Immature natural killer cell (primary cell): ENCODE measurements at regions not wholly inside any gene's neighbourhood (a gene's known extent, or its start where the extent isn't known, plus 50 kb on each side); places are given as distances from the start of the nearest gene placed in this dataset.

Source experiments
- DNase-seq, 3 donors: peaks; one replicate each; pipeline ENCODE4 v3.0.0; 2022; ENCODE audit warnings: mixed read lengths in 1 of 3
- H3K27ac Mint-ChIP-seq, 6 donors: one replicate each; pipeline ENCODE4 v1.8.0; 2020; ENCODE audit warnings: mixed read lengths in 6 of 6, mild to moderate bottlenecking in 5 of 6, inconsistent platforms in 4 of 6, moderate library complexity in 3 of 6
- H3K27me3 Mint-ChIP-seq, 3 donors: one replicate each; pipeline ENCODE4 v1.8.0; 2020 to 2021; ENCODE audit warnings: low read depth in 3 of 3, mild to moderate bottlenecking in 3 of 3, mixed read lengths in 3 of 3, moderate library complexity in 3 of 3, inconsistent platforms in 1 of 3
- H3K36me3 Mint-ChIP-seq, 3 donors: one replicate each; pipeline ENCODE4 v1.8.0; 2020; ENCODE audit warnings: mixed read lengths in 3 of 3, inconsistent platforms in 2 of 3, mild to moderate bottlenecking in 2 of 3
- H3K4me1 Mint-ChIP-seq, 2 donors: one replicate each; pipeline ENCODE4 v1.8.0; 2020; ENCODE audit warnings: inconsistent platforms in 2 of 2, mild to moderate bottlenecking in 2 of 2, mixed read lengths in 2 of 2, moderate library complexity in 1 of 2
- H3K4me3 Mint-ChIP-seq, 5 donors: one replicate each; pipeline ENCODE4 v1.8.0; 2020; ENCODE audit warnings: mild to moderate bottlenecking in 5 of 5, mixed read lengths in 5 of 5, inconsistent platforms in 3 of 5, moderate library complexity in 3 of 5
- H3K9me3 Mint-ChIP-seq, 6 donors: one replicate each; pipeline ENCODE4 v1.8.0; 2020; ENCODE audit warnings: mild to moderate bottlenecking in 6 of 6, mixed read lengths in 6 of 6, inconsistent platforms in 4 of 6, moderate library complexity in 3 of 6

- Mint-ChIP-seq H3K27me3 (peaks cover 0 to 8% (median 0%) of the 10 kb centered on the region in 3 donors), H3K27ac (no peak overlapping the region), H3K9me3 (no peaks in the 10 kb centered on the region), H3K36me3 (no peaks in the 10 kb centered on the region), H3K4me3 (no peak overlapping the region), H3K4me1 (no peaks in the 10 kb centered on the region)
- no peak for DNase-seq
Measured at GRCh38 chr20:52845044-52845443, 127.1 kb upstream of the TSHZ2 start.

- Mint-ChIP-seq H3K9me3 (no peaks in the 10 kb centered on the region), H3K36me3 (no peaks in the 10 kb centered on the region), H3K27me3 (peaks cover 0 to 8% (median 0%) of the 10 kb centered on the region in 3 donors), H3K27ac (no peak overlapping the region), H3K4me3 (no peak overlapping the region), H3K4me1 (no peaks in the 10 kb centered on the region)
- no peak for DNase-seq
Measured at GRCh38 chr20:52843425-52843824, 128.7 kb upstream of the TSHZ2 start.

DNA sequence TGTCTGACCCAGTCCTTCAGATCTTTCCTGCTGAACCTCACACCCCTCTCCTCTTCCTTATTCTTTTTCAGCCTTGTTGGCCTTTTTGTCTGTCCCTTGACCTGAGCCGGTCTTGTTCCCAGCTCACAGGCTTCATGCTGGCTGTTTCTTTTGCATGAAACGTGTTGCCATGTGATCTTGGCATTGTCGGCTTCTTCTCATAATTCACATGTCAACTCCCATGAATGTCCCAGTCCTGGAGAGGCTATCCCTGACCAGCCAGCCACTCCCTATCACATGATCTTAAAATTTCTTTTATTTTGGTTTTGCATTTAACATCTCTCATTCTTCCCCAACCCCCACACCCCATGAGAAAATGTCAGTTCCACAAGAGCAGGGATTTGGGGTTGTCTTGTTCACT lies 131.2 kb upstream of the TSHZ2 start:
- Mint-ChIP-seq H3K27me3 (peaks cover 0 to 7% (median 0%) of the 10 kb centered on the region in 3 donors), H3K4me1 (no peaks in the 10 kb centered on the region), H3K27ac (no peak overlapping the region), H3K4me3 (no peak overlapping the region), H3K36me3 (no peaks in the 10 kb centered on the region), H3K9me3 (no peaks in the 10 kb centered on the region)
- no peak for DNase-seq

GRCh38 chr20:52840041-52840440 lies 132.1 kb upstream of the TSHZ2 start:
- H3K27me3 Mint-ChIP-seq = peaks cover 0 to 4% (median 0%) of the 10 kb centered on the region in 3 donors
- H3K4me3 Mint-ChIP-seq = no peak overlapping the region
- H3K27ac Mint-ChIP-seq = no peak overlapping the region
- no peaks in the 10 kb centered on the region for H3K9me3 Mint-ChIP-seq
- no peak for DNase-seq
- H3K36me3 Mint-ChIP-seq = no peaks in the 10 kb centered on the region
- H3K4me1 Mint-ChIP-seq = no peaks in the 10 kb centered on the region

GRCh38 chr20:52838510-52839241 lies 133.5 kb upstream of the TSHZ2 start:
- Mint-ChIP-seq H3K27ac (no peak overlapping the region), H3K9me3 (no peaks in the 10 kb centered on the region), H3K27me3 (peaks cover 0 to 4% (median 0%) of the 10 kb centered on the region in 3 donors), H3K4me3 (no peak overlapping the region), H3K36me3 (no peaks in the 10 kb centered on the region), H3K4me1 (no peaks in the 10 kb centered on the region)
- DNase-seq = no peak

GRCh38 chr20:52837378-52837777 lies 134.8 kb upstream of the TSHZ2 start:
- DNase-seq = no peak
- H3K27me3 Mint-ChIP-seq = no peaks in the 10 kb centered on the region
- no peaks in the 10 kb centered on the region for H3K4me1 Mint-ChIP-seq
- no peak overlapping the region for H3K4me3 Mint-ChIP-seq
- H3K27ac Mint-ChIP-seq = no peak overlapping the region
- no peaks in the 10 kb centered on the region for H3K36me3 Mint-ChIP-seq
- no peaks in the 10 kb centered on the region for H3K9me3 Mint-ChIP-seq

DNA sequence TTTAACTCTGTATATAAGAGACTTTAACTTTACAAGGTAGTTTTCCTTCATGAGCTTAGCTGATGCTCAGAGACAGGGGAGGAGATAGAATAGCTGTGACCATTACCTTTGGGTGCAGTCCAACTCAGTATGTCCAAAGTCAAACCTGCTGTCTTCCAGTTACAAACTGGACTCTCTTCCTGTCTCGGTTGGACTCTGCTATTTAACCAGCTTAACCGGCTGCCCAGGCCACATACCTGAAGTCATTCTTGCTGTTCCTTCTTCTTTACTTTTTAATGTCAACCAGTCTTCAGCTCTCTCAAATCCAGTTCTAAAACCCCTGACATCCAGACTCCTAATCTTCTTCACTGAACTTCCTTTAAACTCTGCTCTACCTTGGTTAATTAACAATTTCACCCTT lies 138.3 kb upstream of the TSHZ2 start:
- Mint-ChIP-seq H3K27me3 (no peaks in the 10 kb centered on the region), H3K9me3 (no peaks in the 10 kb centered on the region), H3K27ac (no peak overlapping the region), H3K4me1 (no peaks in the 10 kb centered on the region), H3K36me3 (no peaks in the 10 kb centered on the region), H3K4me3 (no peak overlapping the region)
- no peak for DNase-seq

- Mint-ChIP-seq H3K9me3 (no peaks in the 10 kb centered on the region), H3K4me3 (no peak overlapping the region), H3K27ac (no peak overlapping the region), H3K27me3 (no peaks in the 10 kb centered on the region), H3K4me1 (no peaks in the 10 kb centered on the region), H3K36me3 (no peaks in the 10 kb centered on the region)
- DNase-seq = no peak
Measured at GRCh38 chr20:52832151-52832774, 139.9 kb upstream of the TSHZ2 start.

DNA sequence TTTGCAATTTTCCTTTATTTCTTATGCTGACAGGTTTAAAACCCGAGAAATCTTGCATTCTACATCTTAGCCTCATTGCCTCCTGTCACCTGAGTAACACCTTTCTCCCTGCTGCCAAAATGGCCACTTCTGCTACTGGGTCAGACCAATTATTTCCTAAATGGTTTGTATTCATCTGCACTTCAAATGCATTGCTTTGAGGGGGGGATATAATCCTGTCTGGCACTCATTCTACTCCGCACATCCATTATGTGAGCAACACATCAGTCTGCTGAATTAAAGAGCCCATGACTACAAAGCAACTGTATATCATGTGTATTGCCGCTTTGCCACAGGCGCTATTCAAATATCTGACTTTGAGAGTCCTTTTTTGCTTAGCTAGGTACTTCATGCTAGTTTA lies 141.6 kb upstream of the TSHZ2 start:
- no peaks in the 10 kb centered on the region for H3K4me1 Mint-ChIP-seq
- H3K4me3 Mint-ChIP-seq = no peak overlapping the region
- no peak overlapping the region for H3K27ac Mint-ChIP-seq
- DNase-seq = no peak
- H3K9me3 Mint-ChIP-seq = peaks cover 0 to 2% (median 0%) of the 10 kb centered on the region in 6 donors
- H3K27me3 Mint-ChIP-seq = no peaks in the 10 kb centered on the region
- no peaks in the 10 kb centered on the region for H3K36me3 Mint-ChIP-seq

- DNase-seq = no peak
- Mint-ChIP-seq H3K4me3 (no peak overlapping the region), H3K36me3 (no peaks in the 10 kb centered on the region), H3K27me3 (no peaks in the 10 kb centered on the region), H3K9me3 (peaks cover 0 to 2% (median 0%) of the 10 kb centered on the region in 6 donors), H3K27ac (no peak overlapping the region), H3K4me1 (no peaks in the 10 kb centered on the region)
Measured at GRCh38 chr20:52829111-52829510, 143.0 kb upstream of the TSHZ2 start.

GRCh38 chr20:52828199-52828598 lies 144.0 kb upstream of the TSHZ2 start:
- Mint-ChIP-seq H3K36me3 (no peaks in the 10 kb centered on the region), H3K4me1 (no peaks in the 10 kb centered on the region), H3K4me3 (no peak overlapping the region), H3K27me3 (no peaks in the 10 kb centered on the region), H3K9me3 (peaks cover 0 to 2% (median 0%) of the 10 kb centered on the region in 6 donors), H3K27ac (no peak overlapping the region)
- DNase-seq = no peak

DNA sequence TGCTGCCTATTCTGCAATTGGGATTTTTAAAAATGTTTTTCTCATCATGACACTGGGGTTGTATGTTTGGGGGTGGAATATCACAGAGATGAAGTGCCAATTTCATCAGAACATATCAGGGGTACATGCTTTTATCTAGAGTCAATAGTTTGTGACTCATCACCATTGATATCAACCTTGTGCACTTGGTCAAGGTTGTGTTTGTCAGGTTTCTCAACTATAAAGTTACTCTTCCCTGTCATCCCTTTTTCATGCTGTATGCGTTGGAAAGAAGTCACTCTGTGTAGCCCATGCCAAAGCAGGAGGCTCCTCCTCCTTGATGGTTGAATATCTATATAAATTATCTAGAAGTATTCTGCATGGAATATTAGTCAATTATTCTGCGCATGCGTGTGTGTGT lies 145.4 kb upstream of the TSHZ2 start:
- H3K4me3 Mint-ChIP-seq = no peak overlapping the region
- H3K36me3 Mint-ChIP-seq = no peaks in the 10 kb centered on the region
- H3K9me3 Mint-ChIP-seq = peaks cover 0 to 2% (median 0%) of the 10 kb centered on the region in 6 donors
- H3K27ac Mint-ChIP-seq = no peak overlapping the region
- no peak for DNase-seq
- no peaks in the 10 kb centered on the region for H3K27me3 Mint-ChIP-seq
- H3K4me1 Mint-ChIP-seq = no peaks in the 10 kb centered on the region

DNA sequence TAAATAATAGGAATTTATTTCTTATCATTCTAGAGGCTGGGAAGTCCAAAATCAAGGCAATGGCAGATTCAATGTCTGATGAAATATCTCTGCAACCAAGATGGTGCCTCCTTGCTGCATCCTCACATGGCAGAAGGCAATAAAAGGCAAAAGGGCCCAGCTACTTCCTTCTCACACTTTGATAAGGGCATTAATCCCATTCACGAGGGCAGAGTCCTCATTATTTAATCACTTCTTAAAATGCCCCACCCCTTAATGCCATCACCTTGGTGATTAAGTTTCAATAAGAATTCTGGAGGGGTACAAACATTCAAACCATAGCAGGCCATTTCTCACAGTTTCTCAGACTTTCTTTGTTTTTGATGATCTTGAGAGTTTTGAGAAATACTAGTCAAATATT lies 145.8 kb upstream of the TSHZ2 start:
- Mint-ChIP-seq H3K36me3 (no peaks in the 10 kb centered on the region), H3K27ac (no peak overlapping the region), H3K4me1 (no peaks in the 10 kb centered on the region), H3K9me3 (peaks cover 0 to 2% (median 0%) of the 10 kb centered on the region in 6 donors), H3K4me3 (no peak overlapping the region), H3K27me3 (no peaks in the 10 kb centered on the region)
- no peak for DNase-seq

- H3K27ac Mint-ChIP-seq = no peak overlapping the region
- H3K36me3 Mint-ChIP-seq = no peaks in the 10 kb centered on the region
- peaks cover 0 to 2% (median 0%) of the 10 kb centered on the region in 6 donors for H3K9me3 Mint-ChIP-seq
- DNase-seq = no peak
- H3K27me3 Mint-ChIP-seq = peaks cover 0 to 3% (median 0%) of the 10 kb centered on the region in 3 donors
- H3K4me3 Mint-ChIP-seq = no peak overlapping the region
- no peaks in the 10 kb centered on the region for H3K4me1 Mint-ChIP-seq
Measured at GRCh38 chr20:52824494-52825216, 147.5 kb upstream of the TSHZ2 start.
